SK-N-SH treated with all-trans-retinoic acid at 6 μM for 48 hours (cell line): ENCODE measurements at regions not wholly inside any gene's neighbourhood (a gene's known extent, or its start where the extent isn't known, plus 50 kb on each side); places are given as distances from the start of the nearest gene placed in this dataset.

Experiments
- BACH2 ChIP-seq: fragments of 250-450 bp; sonication (Bioruptor Pico); IDR thresholded peaks from 2 replicates; pipeline ENCODE4 v1.9.0; 2021; ENCODE audit warnings: mild to moderate bottlenecking, borderline replicate concordance
- CREB5 ChIP-seq: fragments of 250-450 bp; sonication (Bioruptor Pico); IDR thresholded peaks from 2 replicates; pipeline ENCODE4 v1.5.1; 2020; ENCODE audit warnings: low read depth, mild to moderate bottlenecking, moderate library complexity
- CSDC2 ChIP-seq: fragments of 250-450 bp; sonication (Bioruptor Pico); IDR thresholded peaks from 2 replicates; pipeline ENCODE4 v1.5.0; 2020; ENCODE audit warnings: mild to moderate bottlenecking, moderate library complexity
- ESRRG ChIP-seq: fragments of 250-450 bp; sonication (Bioruptor Pico); IDR thresholded peaks from 2 replicates; pipeline ENCODE4 v1.6.1; 2021; ENCODE audit warnings: mild to moderate bottlenecking
- PATZ1 ChIP-seq: fragments of 250-450 bp; sonication (Bioruptor Pico); IDR thresholded peaks from 2 replicates; pipeline ENCODE4 v1.8.0; 2020; ENCODE audit warnings: mild to moderate bottlenecking, moderate library complexity, borderline replicate concordance
- POU6F1 ChIP-seq: fragments of 250-450 bp; sonication (Bioruptor Pico); IDR thresholded peaks from 2 replicates; pipeline ENCODE4 v1.8.0; 2021; ENCODE audit warnings: low read depth, mild to moderate bottlenecking, moderate library complexity, borderline replicate concordance
- RARB ChIP-seq: fragments of 250-450 bp; sonication (Bioruptor Pico); IDR thresholded peaks from 2 replicates; pipeline ENCODE4 v1.8.0; 2021; ENCODE audit warnings: mild to moderate bottlenecking, moderate library complexity
- SNAI2 ChIP-seq: fragments of 250-450 bp; sonication (Bioruptor Pico); IDR thresholded peaks from 2 replicates; pipeline ENCODE4 v1.5.0; 2020; ENCODE audit warnings: mild to moderate bottlenecking, moderate library complexity
- TCF4 ChIP-seq: fragments of 250-450 bp; sonication (Bioruptor Pico); IDR thresholded peaks from 2 replicates; pipeline ENCODE4 v1.8.0; 2021; ENCODE audit warnings: mild to moderate bottlenecking, moderate library complexity, borderline replicate concordance
- TOX ChIP-seq: fragments of 250-450 bp; sonication (Bioruptor Pico); IDR thresholded peaks from 2 replicates; pipeline ENCODE4 v1.8.0; 2021; ENCODE audit warnings: mild to moderate bottlenecking, moderate library complexity, borderline replicate concordance
- ZFP3 ChIP-seq: fragments of 250-450 bp; sonication (Bioruptor Pico); IDR thresholded peaks from 2 replicates; pipeline ENCODE4 v1.5.0; 2020; ENCODE audit warnings: mild to moderate bottlenecking, moderate library complexity
- ZNF565 ChIP-seq: fragments of 450-650 bp; formaldehyde crosslinking; conservative IDR thresholded peaks from 2 replicates; pipeline ENCODE4 v1.5.0; 2020; ENCODE audit warnings: low read depth, mild to moderate bottlenecking, moderate library complexity
- ZNF8 ChIP-seq: fragments of 450-650 bp; formaldehyde crosslinking; IDR thresholded peaks from 2 replicates; pipeline ENCODE4 v1.5.0; 2020; ENCODE audit warnings: mild to moderate bottlenecking, moderate library complexity
- TF ChIP-seq, protein P1 (sequence below): fragments of 250-450 bp; sonication (Bioruptor Pico); IDR thresholded peaks from 2 replicates; pipeline ENCODE4 v1.5.0; 2020; ENCODE audit warnings: mild to moderate bottlenecking, moderate library complexity

GRCh38 chr6:55040102-55040848, 134.0 kb upstream of the HCRTR2 start:
- no peak for TF ChIP-seq PATZ1 (CRISPR knock-in tag)
- TF ChIP-seq ZNF565 (CRISPR knock-in tag), result no peak
- TF ChIP-seq, protein P1, sequence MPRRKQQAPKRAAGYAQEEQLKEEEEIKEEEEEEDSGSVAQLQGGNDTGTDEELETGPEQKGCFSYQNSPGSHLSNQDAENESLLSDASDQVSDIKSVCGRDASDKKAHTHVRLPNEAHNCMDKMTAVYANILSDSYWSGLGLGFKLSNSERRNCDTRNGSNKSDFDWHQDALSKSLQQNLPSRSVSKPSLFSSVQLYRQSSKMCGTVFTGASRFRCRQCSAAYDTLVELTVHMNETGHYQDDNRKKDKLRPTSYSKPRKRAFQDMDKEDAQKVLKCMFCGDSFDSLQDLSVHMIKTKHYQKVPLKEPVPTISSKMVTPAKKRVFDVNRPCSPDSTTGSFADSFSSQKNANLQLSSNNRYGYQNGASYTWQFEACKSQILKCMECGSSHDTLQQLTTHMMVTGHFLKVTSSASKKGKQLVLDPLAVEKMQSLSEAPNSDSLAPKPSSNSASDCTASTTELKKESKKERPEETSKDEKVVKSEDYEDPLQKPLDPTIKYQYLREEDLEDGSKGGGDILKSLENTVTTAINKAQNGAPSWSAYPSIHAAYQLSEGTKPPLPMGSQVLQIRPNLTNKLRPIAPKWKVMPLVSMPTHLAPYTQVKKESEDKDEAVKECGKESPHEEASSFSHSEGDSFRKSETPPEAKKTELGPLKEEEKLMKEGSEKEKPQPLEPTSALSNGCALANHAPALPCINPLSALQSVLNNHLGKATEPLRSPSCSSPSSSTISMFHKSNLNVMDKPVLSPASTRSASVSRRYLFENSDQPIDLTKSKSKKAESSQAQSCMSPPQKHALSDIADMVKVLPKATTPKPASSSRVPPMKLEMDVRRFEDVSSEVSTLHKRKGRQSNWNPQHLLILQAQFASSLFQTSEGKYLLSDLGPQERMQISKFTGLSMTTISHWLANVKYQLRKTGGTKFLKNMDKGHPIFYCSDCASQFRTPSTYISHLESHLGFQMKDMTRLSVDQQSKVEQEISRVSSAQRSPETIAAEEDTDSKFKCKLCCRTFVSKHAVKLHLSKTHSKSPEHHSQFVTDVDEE (CRISPR knock-in tag), result no peak
- TF ChIP-seq ESRRG, result no peak
- TF ChIP-seq ZFP3, result no peak
- no peak for TF ChIP-seq SNAI2 (CRISPR knock-in tag)
- TF ChIP-seq TCF4 (CRISPR knock-in tag), result no peak
- no peak for TF ChIP-seq BACH2
- no peak for TF ChIP-seq RARB (CRISPR knock-in tag)
- no peak for TF ChIP-seq CSDC2
- no peak for TF ChIP-seq CREB5
- no peak for TF ChIP-seq TOX (CRISPR knock-in tag)
- TF ChIP-seq POU6F1 (CRISPR knock-in tag), result no peak
- no peak for TF ChIP-seq ZNF8 (CRISPR knock-in tag)
